Gastrocnemius medialis (tissue), 4 donors: ENCODE measurements at regions not wholly inside any gene's neighbourhood (a gene's known extent, or its start where the extent isn't known, plus 50 kb on each side); places are given as distances from the start of the nearest gene placed in this dataset.

Experiments used
- CTCF ChIP-seq, 5 experiments: fragments of 450-650 bp in 3 of 5; fragments of 200-600 bp in 2 of 5; sonication (generic) in 2 of 5; IDR thresholded peaks in 4 of 5; conservative IDR thresholded peaks in 1 of 5; 1 replicate in 4 of 5; 2 replicates in 1 of 5; pipeline ENCODE4 v1.5.1; 2016 to 2019; ENCODE audit warnings: antibody characterized with exemption in 5 of 5, mild to moderate bottlenecking in 3 of 5, moderate library complexity in 3 of 5
- POLR2A ChIP-seq, 2 donors: fragments of 450-650 bp; IDR thresholded peaks; one replicate each; pipeline ENCODE4 v1.6.1; 2017; ENCODE audit warnings: antibody characterized with exemption in 2 of 2, mild to moderate bottlenecking in 2 of 2, moderate library complexity in 2 of 2

- TF ChIP-seq CTCF (IDR thresholded peaks at IDR 0.05 in 4 of 5, conservative IDR thresholded peaks at IDR 0.05 in 1 of 5): no peak
- no peak for TF ChIP-seq POLR2A (IDR thresholded peaks at IDR 0.05)
Observed at GRCh38 chr4:43564107-43564506, 671.6 kb downstream of the GRXCR1 start.
